Heart right ventricle (tissue), 16 donors: ENCODE measurements at regions not wholly inside any gene's neighbourhood (a gene's known extent, or its start where the extent isn't known, plus 50 kb on each side); places are given as distances from the start of the nearest gene placed in this dataset.

Source experiments
- ATAC-seq, 8 donors: fragments of 200-7000 bp; cut with Tn5 transposase; one replicate each; pipeline ENCODE4 v1.9.1; 2020; ENCODE audit warnings: mild to moderate bottlenecking in 8 of 8, moderate library complexity in 8 of 8, moderate number of reproducible peaks in 1 of 8
- DNase-seq, 2 donors: peaks; one replicate each; pipeline ENCODE4 v3.0.0-alpha.2; 2020
- H3K27ac ChIP-seq, 10 donors: fragments of 200-600 bp; sonication (generic) in 2 of 10; one replicate each; pipeline versions ENCODE4 v1.5.0 to v1.8.0; 2020 to 2022; ENCODE audit warnings: mild to moderate bottlenecking in 3 of 10
- H3K27me3 ChIP-seq, 7 donors: fragments of 200-600 bp; one replicate each; pipeline ENCODE4 v1.8.0; 2021 to 2022; ENCODE audit warnings: mild to moderate bottlenecking in 2 of 7
- H3K36me3 ChIP-seq, 9 donors: fragments of 200-600 bp; sonication (generic) in 1 of 9; one replicate each; pipeline versions ENCODE4 v1.5.0 to v1.8.0; 2020 to 2022; ENCODE audit warnings: mild to moderate bottlenecking in 2 of 9
- H3K4me1 ChIP-seq, 9 donors: fragments of 200-600 bp; sonication (generic) in 1 of 9; one replicate each; pipeline versions ENCODE4 v1.5.0 to v1.8.0; 2020 to 2022; ENCODE audit warnings: mild to moderate bottlenecking in 4 of 9
- H3K4me3 ChIP-seq, 10 donors: fragments of 200-600 bp; sonication (generic) in 2 of 10; one replicate each; pipeline versions ENCODE4 v1.5.0 to v1.8.0; 2020 to 2022; ENCODE audit warnings: mild to moderate bottlenecking in 7 of 10, moderate library complexity in 2 of 10
- H3K9me3 ChIP-seq, 11 donors: fragments of 200-600 bp in 10 of 11; sonication (generic) in 2 of 11; one replicate each; pipeline versions ENCODE4 v1.5.0 to v1.8.0; 2013 to 2022; ENCODE audit warnings: mild to moderate bottlenecking in 2 of 11, control low read depth in 1 of 11, moderate library complexity in 1 of 11
- CTCF ChIP-seq, 9 donors: fragments of 200-600 bp; sonication (generic) in 2 of 9; IDR thresholded peaks; one replicate each; pipeline versions ENCODE4 v1.5.0 to v1.8.0; 2021 to 2022; ENCODE audit warnings: antibody characterized with exemption in 9 of 9, mild to moderate bottlenecking in 5 of 9, moderate library complexity in 1 of 9
- whole genome bisulfite sequencing, 2 donors: extraction: QIAGEN DNeasy Blood & Tissue Kit; methylation state at CpG; one replicate each; pipeline ENCODE4 v1.1.7; 2013; ENCODE audit warnings: inconsistent platforms in 1 of 2; 5-methylcytosine and 5-hydroxymethylcytosine counted together
- intact Hi-C, 10 donors: fragments of 100-400 bp; cut with DNase I; formaldehyde crosslinking; loops; one replicate each; pipeline versions ENCODE4 v1.11.1 to v1.14.2; 2022
- donor health status: Arrhythmogenic right ventricular cardiomyopathy.
- donor health status: ischemic (EF 13 %, LVEDD 7.1; RV severe dilation, severe dysfunction).
- donor health status: healthy with polysubstance abuse.
- donor health status: DM: no; HTN: yes; CAD: no.
- donor health status: DM: no; HTN: no; CAD: no.
- donor health status: ischemic (EF 25% LVEDD 6.9; RV normal size, moderate dysfunction).
- donor health status: ischemic (EF 25% LVEDD 5.7; RV mildly dilated, moderate dysfunction).
- donor health status: healthy.
- donor health status: DM: yes; HTN: yes; CAD: no.
- donor health status: Ischemic cardiomyopathy.
- donor health status: ischemic (EF 35%, LVEDD 5.7; RV mildly dilated, moderate dysfunction).
- donor health status: nonischemic (EF 11% LVEDD 7.7; RV severe dilation, severe dysfunction).
- donor health status: DM: yes; HTN: yes; CAD: no.
- donor health status: PGD.
- donor health status: ischemic (EF 29% LVEDD 5.4; RV normal size, mild dysfunction).
- donor health status: nonischemic (EF 23%, LVEDD 6.1; RV moderate dilation, normal function).

- Histone ChIP-seq H3K9me3 (no peaks in the 10 kb centered on the region), H3K27ac (no peak overlapping the region), H3K36me3 (no peaks in the 10 kb centered on the region), H3K4me1 (no peaks in the 10 kb centered on the region), H3K27me3 (peaks cover 0 to 6% (median 0%) of the 10 kb centered on the region in 7 donors), H3K4me3 (no peak overlapping the region)
- DNase-seq (no peak), ATAC-seq (no peak)
- intact Hi-C loops = no loop called here
- no peak for TF ChIP-seq CTCF (IDR thresholded peaks at IDR 0.05)
Observed at GRCh38 chr5:122559676-122560075, 215.2 kb upstream of the SNX2 start.

- no peak overlapping the region for H3K27ac ChIP-seq
- WGBS, 2 donors = 11 to 17% methylated on average over 3 of the region's 3 CpGs
- no peak for TF ChIP-seq CTCF (IDR thresholded peaks at IDR 0.05)
- no peaks in the 10 kb centered on the region for H3K4me1 ChIP-seq
- DNase-seq = no peak
- H3K27me3 ChIP-seq = peaks cover 0 to 6% (median 0%) of the 10 kb centered on the region in 7 donors
- H3K9me3 ChIP-seq = no peaks in the 10 kb centered on the region
- intact Hi-C loops = no loop called here
- H3K36me3 ChIP-seq = no peaks in the 10 kb centered on the region
- ATAC-seq = no peak
- no peak overlapping the region for H3K4me3 ChIP-seq
Observed at GRCh38 chr5:122561209-122561608, 213.7 kb upstream of the SNX2 start.

GRCh38 chr5:122565331-122565730 is 209.5 kb upstream of the SNX2 start:
- no peak for ATAC-seq
- Histone ChIP-seq H3K9me3 (no peaks in the 10 kb centered on the region), H3K4me1 (no peaks in the 10 kb centered on the region), H3K27ac (no peak overlapping the region), H3K27me3 (peaks cover 0 to 5% (median 0%) of the 10 kb centered on the region in 7 donors), H3K36me3 (no peaks in the 10 kb centered on the region), H3K4me3 (no peak overlapping the region)
- WGBS, 2 donors = 79 to 84% methylated on average over 9 of the region's 9 CpGs
- intact Hi-C loops = no loop called here
- DNase-seq = no peak
- TF ChIP-seq CTCF (IDR thresholded peaks at IDR 0.05) = no peak

GRCh38 chr5:122576256-122577016 is 198.4 kb upstream of the SNX2 start:
- Histone ChIP-seq H3K9me3 (no peaks in the 10 kb centered on the region), H3K4me1 (no peaks in the 10 kb centered on the region), H3K27ac (no peak overlapping the region), H3K36me3 (no peaks in the 10 kb centered on the region), H3K4me3 (no peak overlapping the region), H3K27me3 (peaks cover 0 to 11% (median under 1%) of the 10 kb centered on the region in 7 donors)
- no peak for DNase-seq
- 74 to 77% methylated on average over 3 of the region's 3 CpGs for WGBS, 2 donors
- no peak for TF ChIP-seq CTCF (IDR thresholded peaks at IDR 0.05)
- no peak for ATAC-seq
- intact Hi-C loops = no loop called here
